AG04450 (cell line): ENCODE measurements at regions not wholly inside any gene's neighbourhood (a gene's known extent, or its start where the extent isn't known, plus 50 kb on each side); places are given as distances from the start of the nearest gene placed in this dataset.
"Not testable (repeated sequence)": the region's sequence is repeated elsewhere in the genome, so short reads cannot be mapped to it uniquely, and the experiment has no call there.

Experiments used
- CTCF ChIA-PET: fragments of 300-600, 350-600 bp; formaldehyde crosslinking; extraction: SDS; loops from one replicate; lab custom pipeline; 2022; ENCODE audit warnings: antibody characterized with exemption, inconsistent platforms; lab: Charles Lee
- POLR2A ChIA-PET: fragments of 350-600 bp; formaldehyde crosslinking; extraction: SDS; loops from one replicate; lab custom pipeline; 2021; ENCODE audit warnings: antibody characterized with exemption, inconsistent platforms; lab: Yijun Ruan, JAX
- DNase-seq: peaks from one replicate; pipeline ENCODE4 v3.0.0-alpha.2; 2011; ENCODE audit warnings: low read depth, low spot score
- H3K27ac ChIP-seq: one replicate; pipeline ENCODE4 v1.5.1; 2012; ENCODE audit warnings: low read depth, low read length, control low read depth
- H3K27me3 ChIP-seq: one replicate; pipeline ENCODE4 v1.6.0; 2012; ENCODE audit warnings: low read length; ENCODE audit not compliant: control insufficient read depth, insufficient read depth
- H3K4me3 ChIP-seq: 2 replicates; pipeline ENCODE4 v1.5.1; 2011; ENCODE audit warnings: mild to moderate bottlenecking, low read depth, low read length, control low read depth
- H3K9me3 ChIP-seq: 2 replicates; pipeline ENCODE4 v1.5.1; 2012; ENCODE audit warnings: low read length; ENCODE audit not compliant: control insufficient read depth, insufficient read depth
- CTCF ChIP-seq: IDR thresholded peaks from 2 replicates; pipeline ENCODE4 v1.5.1; 2011; ENCODE audit warnings: low read depth, low read length, control low read depth, inconsistent platforms

GRCh38 chr14:76705214-76705613 lies 56.1 kb upstream of the VASH1 start:
- Histone ChIP-seq H3K27ac (no peak overlapping the region), H3K4me3 (no peak overlapping the region), H3K9me3 (no peaks in the 10 kb centered on the region), H3K27me3 (no peaks in the 10 kb centered on the region)
- no peak for DNase-seq
- no peak for TF ChIP-seq CTCF
- POLR2A ChIA-PET: no interaction called here
- CTCF ChIA-PET: no interaction called here

GRCh38 chr14:76706207-76706606 lies 55.1 kb upstream of the VASH1 start:
- POLR2A ChIA-PET, H3K27me3 ChIP-seq, H3K9me3 ChIP-seq, H3K27ac ChIP-seq, DNase-seq, H3K4me3 ChIP-seq: not testable (repeated sequence)
- CTCF ChIA-PET: interaction anchor here (2.5 kb wide), 1 partner anchor 105 kb away, joined by 10 read pairs; no protein-coding TSS in a partner anchor

GRCh38 chr14:76706811-76707210 lies 54.5 kb upstream of the VASH1 start:
- POLR2A ChIA-PET: no interaction called here
- no peak for TF ChIP-seq CTCF
- H3K27me3 ChIP-seq: no peaks in the 10 kb centered on the region
- CTCF ChIA-PET: interaction anchor here (2.5 to 5.2 kb wide), 2 partner anchors 78 to 104 kb away, joined by 10 to 86 read pairs; no protein-coding TSS in a partner anchor
- H3K4me3 ChIP-seq: no peak overlapping the region
- no peak for DNase-seq
- H3K27ac ChIP-seq: no peak overlapping the region
- H3K9me3 ChIP-seq: no peaks in the 10 kb centered on the region

- POLR2A ChIA-PET: no interaction called here
- Histone ChIP-seq H3K9me3 (no peaks in the 10 kb centered on the region), H3K27ac (no peak overlapping the region), H3K27me3 (peaks cover 4% of the 10 kb centered on the region), H3K4me3 (no peak overlapping the region)
- CTCF ChIA-PET: interaction anchor here (1.1 to 5.2 kb wide), 3 partner anchors 77 to 103 kb away, joined by 3 to 86 read pairs (median 10); no protein-coding TSS in a partner anchor
- no peak for DNase-seq
- TF ChIP-seq CTCF: no peak
Measured at GRCh38 chr14:76708028-76708427, 53.2 kb upstream of the VASH1 start.

GRCh38 chr14:76708771-76709170 lies 52.5 kb upstream of the VASH1 start:
- DNase-seq: no peak
- ChIA-PET POLR2A (no interaction called here), CTCF (interaction anchor here (0.9 to 5.2 kb wide), 8 partner anchors 9 to 102 kb away, joined by 3 to 86 read pairs (median 7); no protein-coding TSS in a partner anchor)
- H3K9me3 ChIP-seq: no peaks in the 10 kb centered on the region
- peaks cover 7% of the 10 kb centered on the region for H3K27me3 ChIP-seq
- no peak overlapping the region for H3K4me3 ChIP-seq
- H3K27ac ChIP-seq: no peak overlapping the region
- no peak for TF ChIP-seq CTCF
